ENCODE measurements at regions not wholly inside any gene's neighbourhood (a gene's known extent, or its start where the extent isn't known, plus 50 kb on each side); places are given as distances from the start of the nearest gene placed in this dataset.
A peak's percentile ranks its signal among the peaks of the same experiment; 100 is the strongest.

DNA sequence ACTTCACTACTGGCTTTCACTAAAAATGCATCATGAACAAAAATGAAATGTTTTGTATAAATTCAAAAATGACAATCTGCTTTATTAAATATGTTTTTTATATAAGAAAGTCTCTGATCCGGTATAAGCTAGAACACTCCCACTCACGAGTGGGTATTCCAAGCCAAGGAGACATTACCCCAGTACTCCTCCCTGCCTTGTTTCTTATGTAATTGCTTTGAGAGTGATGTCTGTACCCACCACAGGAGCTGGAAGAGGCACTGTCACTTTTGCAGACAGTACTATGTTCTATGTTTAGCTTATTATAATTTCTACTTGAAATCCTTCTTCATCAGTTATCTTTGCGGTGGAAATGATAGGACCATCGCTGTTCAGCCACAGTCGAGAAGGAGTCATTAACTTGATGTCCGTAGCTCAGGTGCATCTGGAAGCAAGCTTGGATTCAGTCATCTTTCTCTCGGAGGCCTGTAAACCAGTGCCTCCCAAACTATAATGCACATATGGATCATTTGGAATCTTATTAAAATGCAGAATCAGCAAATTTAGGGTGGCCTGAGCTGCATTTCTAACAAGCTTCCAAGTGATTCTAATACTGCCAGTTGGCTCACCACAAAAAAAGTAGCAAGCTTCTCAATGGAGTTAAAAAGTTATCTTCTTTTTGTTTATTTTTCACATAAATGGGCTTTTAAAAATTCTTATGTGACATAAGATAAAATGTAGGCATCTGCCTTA lies 396.4 kb downstream of the GRIA2 start:
- DNase-seq = no peak

- no peak for DNase-seq
Observed at GRCh38 chr4:157607996-157608395, 387.5 kb downstream of the GRIA2 start.

GRCh38 chr4:157600583-157600982 lies 380.1 kb downstream of the GRIA2 start:
- no peak for DNase-seq

DNA sequence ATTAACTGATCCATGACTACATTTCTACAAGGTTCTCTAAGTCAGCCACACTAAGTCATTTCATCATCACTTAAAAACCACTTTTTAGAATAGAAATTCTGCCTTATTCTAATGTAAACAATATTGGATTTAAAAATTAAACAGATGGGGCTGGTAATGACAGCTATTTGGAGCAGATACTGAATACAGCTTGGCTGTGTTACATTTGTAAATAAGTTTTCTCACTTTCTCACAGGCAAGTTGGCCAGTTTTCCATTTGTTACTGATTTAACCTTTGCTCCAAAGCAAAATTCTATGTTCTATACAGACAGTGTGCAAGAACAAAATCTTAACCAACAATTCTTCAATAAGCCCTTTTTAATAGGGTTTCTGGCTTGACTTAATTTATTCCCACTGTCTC lies 370.7 kb downstream of the GRIA2 start:
- DNase-seq = no peak

DNA sequence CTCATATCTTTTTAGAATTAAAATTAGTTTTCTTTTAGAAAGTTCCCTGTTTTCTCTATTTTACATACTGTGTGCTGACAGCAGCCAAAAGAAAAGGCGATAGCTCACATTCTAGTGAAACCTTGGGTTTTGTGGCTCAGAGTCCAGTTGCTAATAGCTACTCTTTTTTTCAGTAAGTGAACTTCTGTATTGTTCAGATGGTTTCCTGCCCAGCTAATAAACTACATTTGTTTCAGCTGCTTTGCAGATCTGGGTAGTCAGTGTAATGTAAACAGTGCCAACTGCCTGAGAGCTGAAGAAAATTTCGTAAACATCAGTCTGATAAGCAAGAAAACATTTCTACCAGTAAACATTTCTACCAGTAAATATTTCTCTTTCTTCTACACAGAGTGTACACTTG lies 370.2 kb downstream of the GRIA2 start:
- no peak for DNase-seq

GRCh38 chr4:157587681-157588423 lies 367.3 kb downstream of the GRIA2 start:
- peak; percentile 5 to 26 for DNase-seq

DNA sequence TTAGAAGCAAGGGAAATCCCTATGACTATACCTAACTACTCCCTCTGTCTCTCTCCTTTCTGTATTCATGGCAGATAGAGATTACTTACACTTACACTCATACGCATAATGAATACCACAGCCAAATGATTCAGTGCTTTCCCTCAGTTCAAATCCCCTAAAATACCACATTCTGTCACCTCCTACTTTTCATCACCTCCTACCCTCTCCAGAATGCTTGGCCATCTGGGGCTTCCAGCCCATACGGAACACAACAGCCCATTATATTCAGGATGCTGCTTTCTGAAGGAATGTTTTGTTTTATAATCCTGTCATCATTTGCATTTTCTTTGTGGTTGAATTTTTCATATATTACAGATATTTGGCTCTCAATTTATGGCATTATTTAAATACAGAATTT lies 361.6 kb downstream of the GRIA2 start:
- peak in 1 of 2 experiments; percentile 10 for DNase-seq

DNA sequence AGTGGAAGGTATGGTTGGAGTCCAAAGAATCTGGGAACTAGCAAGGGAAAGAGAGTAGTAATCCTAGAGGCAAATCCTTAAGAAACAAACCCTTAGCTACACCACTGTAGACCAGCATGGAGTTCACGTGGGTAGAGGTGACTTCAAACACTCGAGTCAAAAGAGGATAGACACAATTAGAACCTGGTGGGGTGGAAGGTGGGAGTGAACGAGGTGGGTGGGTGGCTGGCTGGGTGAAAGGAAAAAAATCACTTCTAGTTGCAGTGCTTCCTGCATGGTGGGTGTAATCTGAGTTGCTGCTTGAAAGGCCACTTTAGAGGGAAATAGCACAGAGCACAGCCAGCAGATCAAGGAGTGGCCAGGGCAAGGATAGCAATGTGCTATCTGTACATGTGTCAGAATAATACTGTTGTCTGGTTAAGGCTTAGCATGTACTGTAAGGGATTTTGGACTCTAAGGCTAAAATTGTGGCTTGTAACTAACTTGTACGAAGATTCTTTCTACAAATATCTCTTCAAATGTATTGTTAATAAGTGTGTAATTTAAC lies 356.2 kb downstream of the GRIA2 start:
- peak in 1 of 2 experiments; percentile 8 for DNase-seq

- no peak for DNase-seq
Observed at GRCh38 chr4:157575339-157575738, 354.8 kb downstream of the GRIA2 start.

- DNase-seq = no peak
Observed at GRCh38 chr4:157574606-157575005, 354.1 kb downstream of the GRIA2 start.

GRCh38 chr4:157572951-157573350 lies 352.4 kb downstream of the GRIA2 start:
- no peak for DNase-seq

DNA sequence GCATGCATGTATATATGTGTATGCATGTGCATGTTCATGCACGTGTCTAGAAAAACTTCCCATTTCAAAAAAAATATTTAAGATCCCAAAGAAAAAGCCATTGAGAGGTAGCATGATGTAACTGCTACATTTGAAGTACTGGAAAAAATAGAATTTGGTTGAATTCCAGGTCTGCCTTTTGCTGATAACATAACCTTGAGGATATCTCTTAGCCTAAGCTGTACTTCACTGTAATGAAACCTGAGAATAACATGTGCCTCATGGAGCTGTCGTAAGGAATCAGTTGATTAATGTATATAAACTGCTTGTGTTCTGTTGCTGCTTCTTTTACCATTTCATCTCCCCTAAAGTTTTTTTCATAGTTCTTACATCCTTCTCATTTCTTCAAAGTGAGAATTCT lies 351.8 kb downstream of the GRIA2 start:
- no peak for DNase-seq

GRCh38 chr4:157564771-157565170 lies 344.2 kb downstream of the GRIA2 start:
- DNase-seq = no peak

DNA sequence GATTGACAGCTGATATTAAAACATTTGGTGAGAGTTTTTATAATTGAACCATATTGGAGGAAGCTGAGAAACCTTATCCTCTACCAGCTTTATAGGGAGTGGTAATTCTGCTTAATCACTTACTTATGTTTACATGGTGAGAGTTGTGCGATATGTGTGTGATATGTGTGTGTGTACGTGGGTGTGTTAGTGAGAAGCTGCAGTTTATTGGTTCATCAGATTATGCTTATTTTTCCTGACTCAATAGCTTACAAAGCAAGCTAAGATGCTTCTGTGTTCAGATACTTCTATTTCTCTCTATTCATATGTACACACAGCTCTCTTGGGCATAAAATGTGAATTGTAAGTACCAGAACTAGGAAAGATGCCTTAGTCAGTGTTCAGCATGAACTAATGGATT lies 343.7 kb downstream of the GRIA2 start:
- DNase-seq = no peak

DNA sequence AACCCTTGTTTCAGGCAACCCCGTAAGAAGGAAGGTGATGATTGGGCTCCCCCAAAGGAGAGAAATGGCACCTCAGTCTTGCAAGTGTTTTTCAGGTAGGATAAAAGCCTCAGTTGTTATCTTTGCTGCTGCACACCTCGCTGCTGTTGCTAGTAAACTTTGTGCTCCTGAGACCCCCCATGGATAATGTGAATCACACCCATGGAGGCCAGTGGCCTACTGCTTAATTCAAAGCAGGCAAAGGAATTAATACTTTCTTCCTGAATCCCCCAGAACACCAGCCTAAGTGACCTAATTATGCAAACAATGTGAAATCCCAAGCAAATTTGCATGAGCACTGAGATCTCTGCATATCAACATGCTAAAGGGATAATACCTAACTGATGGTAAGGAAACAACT lies 337.5 kb downstream of the GRIA2 start:
- DNase-seq = peak; percentile 76 to 83

DNA sequence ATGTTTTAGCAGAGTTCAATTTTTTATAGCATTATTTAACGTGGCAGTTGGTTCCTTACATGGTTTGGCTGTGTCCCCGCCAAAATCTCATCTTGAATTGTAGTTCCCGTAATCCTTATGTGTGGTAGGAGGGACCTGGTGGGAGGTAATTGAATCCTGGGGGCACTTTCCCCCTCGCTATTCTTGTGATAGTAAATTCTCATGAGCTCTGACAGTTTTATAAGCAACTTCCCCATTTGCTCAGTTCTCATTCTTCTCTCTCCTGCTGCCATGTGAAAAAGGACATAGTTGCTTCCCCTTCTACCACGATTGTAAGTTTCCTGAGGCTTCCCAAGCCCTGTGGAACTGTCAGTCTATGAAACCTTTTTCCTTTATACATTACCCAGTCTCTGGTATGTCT lies 329.5 kb downstream of the GRIA2 start:
- DNase-seq = no peak

- DNase-seq = no peak
Observed at GRCh38 chr4:157527954-157528353, 307.4 kb downstream of the GRIA2 start.

- no peak for DNase-seq
Observed at GRCh38 chr4:157521906-157522305, 301.4 kb downstream of the GRIA2 start.

- DNase-seq = no peak
Observed at GRCh38 chr4:157514711-157515110, 294.2 kb downstream of the GRIA2 start.

DNA sequence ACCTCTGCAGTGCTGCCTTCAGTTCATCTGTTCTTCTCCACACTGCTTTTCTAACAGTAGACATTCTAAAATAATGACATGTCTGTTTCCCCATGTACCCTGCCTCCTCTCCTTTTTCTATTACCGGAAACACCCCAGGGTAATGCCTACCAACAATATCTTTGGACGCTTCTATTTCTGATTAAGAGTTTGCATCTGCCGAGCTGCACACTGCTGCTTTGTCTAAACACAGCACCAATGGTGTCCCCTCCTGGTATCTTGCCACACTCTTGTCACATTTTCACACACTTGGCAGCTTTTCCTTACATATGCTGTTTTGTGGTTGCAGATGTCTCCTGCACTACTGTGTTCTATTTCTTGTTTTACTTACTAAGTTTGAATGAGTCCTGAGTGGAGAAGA lies 288.8 kb downstream of the GRIA2 start:
- DNase-seq = no peak

- DNase-seq = peak in 1 of 2 experiments; percentile 22
Observed at GRCh38 chr4:157502656-157503055, 282.1 kb downstream of the GRIA2 start.

DNA sequence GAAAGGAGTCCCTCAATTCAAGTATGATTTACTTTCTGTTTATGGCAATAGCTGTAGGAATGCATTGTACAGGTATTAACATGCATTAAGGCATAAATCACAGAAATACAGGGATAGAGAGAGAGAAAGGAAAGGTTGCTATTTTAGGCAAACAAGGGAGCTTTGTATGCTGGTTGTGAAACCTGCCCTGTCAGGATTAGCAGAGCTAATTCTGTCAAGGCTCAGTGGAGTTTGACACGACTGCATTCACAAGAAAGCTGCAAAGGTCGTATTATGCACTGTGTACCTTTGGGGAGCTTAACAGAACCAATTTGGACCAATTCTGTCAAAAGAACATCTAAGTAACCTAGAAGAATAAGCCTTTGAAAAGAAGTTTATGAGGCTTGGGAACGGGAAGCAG lies 239.3 kb downstream of the GRIA2 start:
- DNase-seq = peak; percentile 16 to 54

GRCh38 chr4:157447195-157447594 lies 226.7 kb downstream of the GRIA2 start:
- DNase-seq = no peak

DNA sequence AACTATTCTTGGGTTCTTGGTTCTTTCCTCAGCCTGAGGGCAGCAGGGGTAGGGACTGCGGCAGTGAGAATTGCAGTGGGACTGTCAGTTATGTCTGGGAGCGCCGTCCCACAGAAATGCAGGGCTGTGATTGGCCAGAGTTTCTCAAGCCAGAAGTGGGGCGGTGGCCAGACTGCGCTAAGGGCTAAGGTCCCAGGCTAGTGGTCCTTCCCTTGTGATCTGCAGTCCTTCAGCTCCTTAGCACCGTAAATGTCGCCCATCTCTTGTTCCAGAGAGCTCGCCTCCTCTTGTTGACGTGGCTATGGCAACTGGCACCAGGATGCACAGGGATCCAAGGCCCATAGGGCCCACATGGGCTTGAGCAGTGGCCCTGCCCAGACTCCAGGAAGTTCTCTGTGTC lies 223.5 kb downstream of the GRIA2 start:
- DNase-seq = no peak

Measured in NCI-H526 (cell line).